Ascending aorta (tissue), 2 donors: ENCODE measurements at regions not wholly inside any gene's neighbourhood (a gene's known extent, or its start where the extent isn't known, plus 50 kb on each side); places are given as distances from the start of the nearest gene placed in this dataset.

Source experiments
- DNase-seq, 2 donors: peaks; one replicate each; pipeline ENCODE4 v3.0.0-alpha.2; 2019; ENCODE audit warnings: low spot score in 2 of 2
- H3K27ac ChIP-seq, 2 donors: fragments of 200-600 bp; sonication (generic); one replicate each; pipeline ENCODE4 v1.5.1; 2016 to 2017; ENCODE audit warnings: mild to moderate bottlenecking in 1 of 2
- H3K27me3 ChIP-seq: fragments of 200-600 bp; sonication (generic); one replicate; pipeline ENCODE4 v1.5.1; 2017
- H3K36me3 ChIP-seq, 2 donors: fragments of 200-600 bp; sonication (generic); one replicate each; pipeline ENCODE4 v1.5.1; 2016
- H3K4me1 ChIP-seq, 2 donors: fragments of 200-600 bp; sonication (generic); one replicate each; pipeline ENCODE4 v1.5.1; 2016 to 2017; ENCODE audit warnings: mild to moderate bottlenecking in 1 of 2
- H3K4me3 ChIP-seq, 2 donors: fragments of 200-600 bp; sonication (generic); one replicate each; pipeline ENCODE4 v1.5.1; 2016 to 2017; ENCODE audit warnings: mild to moderate bottlenecking in 1 of 2
- H3K9me3 ChIP-seq, 2 donors: fragments of 200-600 bp; sonication (generic); one replicate each; pipeline ENCODE4 v1.5.1; 2016
- intact Hi-C: fragments of 100-400 bp; cut with DNase I; formaldehyde crosslinking; loops from one replicate; pipeline ENCODE4 v1.15.1; 2023
- TF ChIP-seq, protein P1 (sequence below), 3 experiments: fragments of 200-600 bp in 2 of 3; fragments of 450-650 bp in 1 of 3; sonication (generic) in 2 of 3; IDR thresholded peaks; one replicate each; pipeline ENCODE4 v1.5.1; 2016 to 2019; ENCODE audit warnings: antibody characterized with exemption in 3 of 3, mild to moderate bottlenecking in 1 of 3, moderate library complexity in 1 of 3

DNA sequence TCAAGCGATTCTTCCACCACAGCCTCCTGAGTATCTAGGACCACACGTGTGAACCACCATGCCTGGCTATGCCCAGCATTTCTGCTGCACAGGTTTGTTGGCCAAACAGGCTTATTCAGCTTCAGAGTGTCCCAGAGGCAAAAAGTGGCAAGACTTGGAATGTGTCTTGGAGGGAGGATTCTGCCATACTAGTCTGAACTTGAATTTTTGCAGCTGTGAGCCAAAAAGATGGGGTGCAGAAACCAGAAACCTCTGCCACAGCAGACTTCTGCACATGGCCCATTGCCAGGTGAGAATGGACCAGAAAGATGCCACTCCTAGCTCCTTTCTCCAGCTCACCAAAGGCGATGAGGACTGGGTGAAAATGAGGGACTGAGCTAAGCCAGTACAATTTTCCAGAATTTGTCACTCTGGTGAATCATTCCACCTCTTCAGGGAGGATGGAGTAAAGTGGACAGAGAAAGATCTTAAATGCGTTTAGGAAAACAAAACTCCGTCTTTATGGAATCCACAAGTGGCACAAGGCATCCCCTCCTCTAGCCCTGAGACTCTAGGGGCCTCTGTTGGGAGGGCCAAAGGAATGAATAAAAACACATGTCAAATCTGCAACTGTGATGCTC is 369.1 kb upstream of the CLNK start:
- TF ChIP-seq, protein P1, sequence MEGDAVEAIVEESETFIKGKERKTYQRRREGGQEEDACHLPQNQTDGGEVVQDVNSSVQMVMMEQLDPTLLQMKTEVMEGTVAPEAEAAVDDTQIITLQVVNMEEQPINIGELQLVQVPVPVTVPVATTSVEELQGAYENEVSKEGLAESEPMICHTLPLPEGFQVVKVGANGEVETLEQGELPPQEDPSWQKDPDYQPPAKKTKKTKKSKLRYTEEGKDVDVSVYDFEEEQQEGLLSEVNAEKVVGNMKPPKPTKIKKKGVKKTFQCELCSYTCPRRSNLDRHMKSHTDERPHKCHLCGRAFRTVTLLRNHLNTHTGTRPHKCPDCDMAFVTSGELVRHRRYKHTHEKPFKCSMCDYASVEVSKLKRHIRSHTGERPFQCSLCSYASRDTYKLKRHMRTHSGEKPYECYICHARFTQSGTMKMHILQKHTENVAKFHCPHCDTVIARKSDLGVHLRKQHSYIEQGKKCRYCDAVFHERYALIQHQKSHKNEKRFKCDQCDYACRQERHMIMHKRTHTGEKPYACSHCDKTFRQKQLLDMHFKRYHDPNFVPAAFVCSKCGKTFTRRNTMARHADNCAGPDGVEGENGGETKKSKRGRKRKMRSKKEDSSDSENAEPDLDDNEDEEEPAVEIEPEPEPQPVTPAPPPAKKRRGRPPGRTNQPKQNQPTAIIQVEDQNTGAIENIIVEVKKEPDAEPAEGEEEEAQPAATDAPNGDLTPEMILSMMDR (IDR thresholded peaks at IDR 0.05) = no peak
- no peak overlapping the region for H3K4me3 ChIP-seq
- H3K27ac ChIP-seq = no peak overlapping the region
- H3K36me3 ChIP-seq = no peaks in the 10 kb centered on the region
- H3K9me3 ChIP-seq = no peaks in the 10 kb centered on the region
- H3K27me3 ChIP-seq = no peaks in the 10 kb centered on the region
- H3K4me1 ChIP-seq = no peaks in the 10 kb centered on the region
- DNase-seq = no peak
- intact Hi-C loops = no loop called here

DNA sequence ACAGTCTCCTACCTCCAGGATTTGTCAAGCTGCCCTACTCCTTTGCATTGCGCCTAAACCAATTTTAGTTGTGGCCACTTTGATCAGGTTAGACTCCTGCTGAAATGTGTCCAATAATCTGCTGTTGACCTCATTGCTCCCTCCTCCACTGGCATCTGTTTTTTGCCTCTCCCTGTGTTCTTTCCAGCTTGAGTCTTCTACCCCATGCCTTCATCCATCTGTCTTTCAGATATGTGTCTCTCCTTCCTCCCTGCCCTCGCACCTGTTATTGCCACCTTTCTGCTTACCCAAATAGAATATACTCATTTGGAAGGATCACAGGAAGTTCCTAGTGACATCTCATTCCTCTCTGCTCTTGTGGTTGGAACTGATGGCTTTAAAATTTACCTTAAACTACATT is 366.6 kb upstream of the CLNK start:
- Histone ChIP-seq H3K9me3 (no peaks in the 10 kb centered on the region), H3K4me3 (no peak overlapping the region), H3K36me3 (no peaks in the 10 kb centered on the region), H3K27me3 (no peaks in the 10 kb centered on the region), H3K4me1 (no peaks in the 10 kb centered on the region), H3K27ac (no peak overlapping the region)
- intact Hi-C loops = no loop called here
- TF ChIP-seq, protein P1 (IDR thresholded peaks at IDR 0.05) = no peak
- DNase-seq = no peak

DNA sequence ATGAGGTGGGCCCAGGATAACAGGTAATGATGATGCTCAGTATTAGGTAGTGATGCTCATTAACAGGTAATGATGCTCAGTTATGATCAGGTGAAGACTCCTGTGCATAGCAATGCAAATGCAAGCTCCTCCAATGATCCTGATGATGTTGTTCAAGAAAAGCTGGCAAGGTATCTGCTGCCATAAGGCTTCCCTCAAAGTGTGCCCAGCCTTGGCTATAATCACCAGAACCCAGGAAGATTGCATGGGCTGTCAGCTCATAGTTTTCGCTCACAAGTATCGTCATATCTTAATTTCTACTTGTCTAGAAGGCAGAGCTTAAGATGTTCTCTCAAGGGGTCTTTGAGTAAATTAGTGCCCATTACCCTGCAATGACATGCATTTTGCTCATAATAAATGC is 366.2 kb upstream of the CLNK start:
- H3K4me1 ChIP-seq = no peaks in the 10 kb centered on the region
- no peak for DNase-seq
- H3K36me3 ChIP-seq = no peaks in the 10 kb centered on the region
- H3K4me3 ChIP-seq = no peak overlapping the region
- TF ChIP-seq, protein P1 (IDR thresholded peaks at IDR 0.05) = no peak
- H3K27me3 ChIP-seq = no peaks in the 10 kb centered on the region
- H3K9me3 ChIP-seq = no peaks in the 10 kb centered on the region
- no peak overlapping the region for H3K27ac ChIP-seq
- intact Hi-C loops = no loop called here

DNA sequence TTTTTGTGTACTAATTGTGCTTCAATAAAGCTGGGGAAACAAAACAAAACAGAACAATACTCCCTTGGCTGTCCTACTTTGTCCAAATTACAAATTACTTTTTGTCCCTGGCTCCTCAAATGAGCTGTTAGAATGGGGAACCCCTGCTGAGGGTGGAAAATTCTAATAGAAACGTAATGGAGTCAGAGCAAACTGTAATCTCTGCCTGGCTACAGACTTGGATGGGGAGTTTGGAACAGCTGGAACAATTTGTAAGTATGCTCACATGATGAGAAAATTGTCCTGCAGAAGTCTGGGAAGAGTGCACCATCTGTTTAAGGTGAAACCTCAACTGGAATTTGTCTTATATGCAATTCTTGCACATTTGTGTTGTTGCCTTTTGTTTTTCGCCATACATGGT is 364.4 kb upstream of the CLNK start:
- Histone ChIP-seq H3K27me3 (no peaks in the 10 kb centered on the region), H3K27ac (no peak overlapping the region), H3K4me1 (no peaks in the 10 kb centered on the region), H3K9me3 (no peaks in the 10 kb centered on the region), H3K36me3 (no peaks in the 10 kb centered on the region), H3K4me3 (no peak overlapping the region)
- intact Hi-C loops = no loop called here
- no peak for DNase-seq
- TF ChIP-seq, protein P1 (IDR thresholded peaks at IDR 0.05) = no peak

DNA sequence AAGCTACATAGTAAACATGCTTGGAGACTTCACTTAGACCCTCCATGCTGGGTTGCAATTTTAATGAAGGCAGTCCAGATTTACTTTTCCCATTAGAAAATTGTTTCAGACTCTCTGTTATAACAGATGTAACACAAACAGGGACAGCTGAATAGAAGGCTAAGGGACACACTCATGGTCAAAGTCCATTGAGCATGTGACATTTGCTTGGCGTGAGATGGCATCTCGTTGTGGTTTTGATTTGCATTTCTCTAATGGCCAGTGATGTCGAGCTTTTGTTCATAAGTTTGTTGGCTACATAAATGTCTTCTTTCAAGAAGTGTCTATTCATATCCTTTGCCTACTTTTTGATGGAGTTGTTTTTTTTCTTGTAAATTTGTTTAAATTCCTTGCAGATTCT is 358.2 kb upstream of the CLNK start:
- no peak for DNase-seq
- no peak overlapping the region for H3K4me3 ChIP-seq
- H3K36me3 ChIP-seq = no peaks in the 10 kb centered on the region
- no peaks in the 10 kb centered on the region for H3K27me3 ChIP-seq
- no peaks in the 10 kb centered on the region for H3K4me1 ChIP-seq
- no peak overlapping the region for H3K27ac ChIP-seq
- intact Hi-C loops = no loop called here
- TF ChIP-seq, protein P1 (IDR thresholded peaks at IDR 0.05) = no peak
- no peaks in the 10 kb centered on the region for H3K9me3 ChIP-seq

DNA sequence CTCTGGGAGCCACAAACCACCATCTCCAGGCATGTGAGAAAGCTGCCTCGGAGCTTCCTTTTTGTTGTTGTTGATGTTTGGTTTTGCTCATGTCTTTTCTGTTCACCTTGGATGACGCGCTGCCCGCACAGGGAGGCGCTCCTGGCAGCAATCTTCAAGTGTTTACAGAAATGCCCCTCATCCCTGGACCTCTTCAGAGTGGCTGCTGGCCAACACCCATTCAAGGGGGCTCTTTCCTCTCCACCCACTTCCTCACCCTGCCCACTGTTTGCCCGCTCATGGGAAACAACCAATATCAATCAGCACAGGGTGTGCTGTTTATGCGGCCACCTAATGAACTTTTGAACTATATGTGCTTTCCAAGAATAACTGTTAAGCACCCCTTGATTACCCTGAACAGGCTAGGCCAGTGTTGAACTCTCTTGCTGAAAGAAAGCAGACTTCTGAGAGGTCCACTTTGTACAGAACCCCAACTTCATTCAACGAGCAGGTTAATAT is 355.1 kb upstream of the CLNK start:
- Histone ChIP-seq H3K4me1 (no peaks in the 10 kb centered on the region), H3K9me3 (no peaks in the 10 kb centered on the region), H3K4me3 (no peak overlapping the region), H3K27me3 (no peaks in the 10 kb centered on the region), H3K36me3 (no peaks in the 10 kb centered on the region), H3K27ac (no peak overlapping the region)
- intact Hi-C loops = no loop called here
- TF ChIP-seq, protein P1 (IDR thresholded peaks at IDR 0.05) = no peak
- no peak for DNase-seq
